ENCODE measurements at regions not wholly inside any gene's neighbourhood (a gene's known extent, or its start where the extent isn't known, plus 50 kb on each side); places are given as distances from the start of the nearest gene placed in this dataset.

DNA sequence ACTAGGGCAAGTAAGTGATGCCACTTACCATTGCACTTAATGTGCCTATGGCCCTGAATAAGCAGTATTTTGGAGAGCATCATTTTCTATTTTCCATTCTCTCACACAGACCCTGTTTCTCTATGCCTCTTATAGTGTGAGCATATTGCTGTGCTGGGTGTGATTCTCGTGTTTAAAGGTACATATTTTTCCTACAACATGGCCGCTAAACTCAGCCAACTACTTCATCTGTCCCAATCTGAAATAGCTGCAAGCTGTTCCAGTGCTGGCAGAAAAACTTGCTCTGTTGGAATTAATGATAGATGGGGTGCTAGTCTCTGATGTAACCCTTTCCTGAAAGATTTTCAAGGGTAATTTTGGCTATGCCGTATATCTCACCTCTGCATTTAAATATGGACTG is 97.5 kb downstream of the ZNF326 start:
- TF ChIP-seq, protein P1, sequence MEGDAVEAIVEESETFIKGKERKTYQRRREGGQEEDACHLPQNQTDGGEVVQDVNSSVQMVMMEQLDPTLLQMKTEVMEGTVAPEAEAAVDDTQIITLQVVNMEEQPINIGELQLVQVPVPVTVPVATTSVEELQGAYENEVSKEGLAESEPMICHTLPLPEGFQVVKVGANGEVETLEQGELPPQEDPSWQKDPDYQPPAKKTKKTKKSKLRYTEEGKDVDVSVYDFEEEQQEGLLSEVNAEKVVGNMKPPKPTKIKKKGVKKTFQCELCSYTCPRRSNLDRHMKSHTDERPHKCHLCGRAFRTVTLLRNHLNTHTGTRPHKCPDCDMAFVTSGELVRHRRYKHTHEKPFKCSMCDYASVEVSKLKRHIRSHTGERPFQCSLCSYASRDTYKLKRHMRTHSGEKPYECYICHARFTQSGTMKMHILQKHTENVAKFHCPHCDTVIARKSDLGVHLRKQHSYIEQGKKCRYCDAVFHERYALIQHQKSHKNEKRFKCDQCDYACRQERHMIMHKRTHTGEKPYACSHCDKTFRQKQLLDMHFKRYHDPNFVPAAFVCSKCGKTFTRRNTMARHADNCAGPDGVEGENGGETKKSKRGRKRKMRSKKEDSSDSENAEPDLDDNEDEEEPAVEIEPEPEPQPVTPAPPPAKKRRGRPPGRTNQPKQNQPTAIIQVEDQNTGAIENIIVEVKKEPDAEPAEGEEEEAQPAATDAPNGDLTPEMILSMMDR (IDR thresholded peaks at IDR 0.05): no peak
- no peak for TF ChIP-seq POLR2A (IDR thresholded peaks at IDR 0.05)
